Stimulated activated CD4-positive, alpha-beta T cell treated with anti-CD3 and anti-CD28 coated beads, TNF-alpha, amount 100 ng/mL, for 48 hours (primary cell): ENCODE measurements at regions not wholly inside any gene's neighbourhood (a gene's known extent, or its start where the extent isn't known, plus 50 kb on each side); places are given as distances from the start of the nearest gene placed in this dataset.
"Not testable (repeated sequence)": the region's sequence is repeated elsewhere in the genome, so short reads cannot be mapped to it uniquely, and the experiment has no call there.

ENCODE experiments used
- DNase-seq, 3 donors: peaks; one replicate each; pipeline ENCODE4 v3.0.0-alpha.2; 2020; ENCODE audit warnings: low read depth in 3 of 3

DNA sequence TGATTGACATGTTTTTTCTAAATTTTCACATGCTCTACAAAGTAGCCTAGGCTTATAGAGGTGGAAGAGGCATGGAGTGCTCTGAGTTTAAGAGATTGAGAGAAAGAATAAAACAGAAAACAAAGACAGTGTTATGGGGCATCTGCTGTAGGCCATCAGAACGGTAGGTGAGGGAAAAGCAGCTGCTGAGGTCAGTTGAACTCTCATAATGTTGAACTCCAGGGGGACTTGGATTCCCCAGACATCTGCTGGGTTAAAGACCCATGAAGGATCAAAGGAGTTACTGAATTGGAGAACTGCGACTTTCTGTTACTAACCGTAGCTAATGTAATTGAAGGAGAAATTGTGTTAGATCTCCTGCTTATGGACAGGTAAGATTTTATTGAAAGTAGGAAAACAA is 333.9 kb downstream of the TFAP2B start:
- DNase-seq = no peak

DNA sequence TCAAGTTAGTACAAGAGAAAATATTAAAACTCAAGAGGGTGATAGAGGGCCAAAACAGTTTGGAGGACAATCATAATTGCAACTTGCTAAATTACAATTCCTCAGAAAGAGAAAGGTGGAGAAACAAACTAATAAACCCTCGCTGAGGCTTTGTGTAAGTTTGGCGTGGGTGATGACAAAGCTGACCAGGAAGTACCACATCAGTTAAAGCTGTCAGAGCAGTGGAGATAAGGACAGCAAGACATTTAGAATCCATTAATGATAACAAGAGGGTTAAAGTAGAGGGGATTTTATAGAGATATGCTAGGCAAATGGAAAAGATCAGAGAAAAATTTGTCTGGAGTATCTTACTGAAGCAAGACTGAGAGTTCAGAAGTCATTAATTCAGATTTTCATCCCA is 334.4 kb downstream of the TFAP2B start:
- no peak for DNase-seq

DNA sequence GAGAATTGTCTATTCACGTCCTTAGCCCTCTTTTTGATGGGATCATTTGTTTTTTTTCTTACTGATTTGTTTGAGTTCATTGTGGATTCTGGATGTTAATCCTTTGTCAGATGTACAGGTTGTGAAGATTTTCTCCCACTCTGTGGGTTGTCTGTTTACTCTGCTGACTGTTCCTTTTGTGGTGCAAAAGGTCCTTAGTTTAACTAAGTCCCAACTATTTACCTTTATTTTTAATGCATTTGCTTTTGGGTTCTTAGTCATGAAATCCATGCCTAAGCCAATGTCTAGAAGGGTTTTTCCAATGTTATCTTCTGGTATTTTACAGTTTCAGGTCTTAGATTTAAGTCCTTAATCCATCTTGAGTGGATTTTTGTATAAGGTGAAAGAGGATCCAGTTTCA is 336.3 kb downstream of the TFAP2B start:
- DNase-seq = not testable (repeated sequence)

DNA sequence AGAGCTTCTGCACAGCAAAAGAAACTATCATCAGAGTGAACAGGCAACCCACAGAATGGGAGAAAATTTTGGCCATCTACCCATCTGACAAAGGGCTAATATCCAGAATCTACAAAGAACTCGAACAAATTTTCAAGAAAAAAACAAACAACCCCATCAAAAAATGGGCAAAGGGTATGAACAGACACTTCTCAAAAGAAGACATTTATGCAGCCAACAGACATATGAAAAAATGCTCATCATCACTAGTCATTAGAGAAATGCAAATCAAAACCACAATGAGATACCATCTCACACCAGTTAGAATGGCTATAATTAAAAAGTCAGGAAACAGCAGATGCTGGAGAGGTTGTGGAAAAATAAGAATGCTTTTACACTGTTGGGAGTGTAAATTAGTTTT is 340.6 kb downstream of the TFAP2B start:
- not testable (repeated sequence) for DNase-seq

DNA sequence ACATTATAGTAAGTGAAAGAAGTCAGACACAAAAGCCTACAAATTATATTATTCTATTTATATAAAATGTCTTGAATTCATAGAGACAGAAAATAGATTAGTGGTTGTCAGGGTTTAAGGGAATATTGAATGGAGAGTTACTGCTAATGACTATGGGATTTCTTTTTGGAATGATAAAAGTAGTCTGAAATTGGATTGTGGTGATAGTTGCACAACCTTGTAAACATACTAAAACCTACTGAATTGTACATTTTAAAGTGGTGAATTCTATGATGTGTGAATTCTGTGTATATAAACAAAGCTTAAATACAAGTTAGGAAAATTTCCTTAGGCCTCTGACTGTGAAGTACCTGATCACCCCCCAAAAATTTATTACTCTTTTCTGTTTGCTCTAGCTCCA is 343.1 kb downstream of the TFAP2B start:
- no peak for DNase-seq

DNA sequence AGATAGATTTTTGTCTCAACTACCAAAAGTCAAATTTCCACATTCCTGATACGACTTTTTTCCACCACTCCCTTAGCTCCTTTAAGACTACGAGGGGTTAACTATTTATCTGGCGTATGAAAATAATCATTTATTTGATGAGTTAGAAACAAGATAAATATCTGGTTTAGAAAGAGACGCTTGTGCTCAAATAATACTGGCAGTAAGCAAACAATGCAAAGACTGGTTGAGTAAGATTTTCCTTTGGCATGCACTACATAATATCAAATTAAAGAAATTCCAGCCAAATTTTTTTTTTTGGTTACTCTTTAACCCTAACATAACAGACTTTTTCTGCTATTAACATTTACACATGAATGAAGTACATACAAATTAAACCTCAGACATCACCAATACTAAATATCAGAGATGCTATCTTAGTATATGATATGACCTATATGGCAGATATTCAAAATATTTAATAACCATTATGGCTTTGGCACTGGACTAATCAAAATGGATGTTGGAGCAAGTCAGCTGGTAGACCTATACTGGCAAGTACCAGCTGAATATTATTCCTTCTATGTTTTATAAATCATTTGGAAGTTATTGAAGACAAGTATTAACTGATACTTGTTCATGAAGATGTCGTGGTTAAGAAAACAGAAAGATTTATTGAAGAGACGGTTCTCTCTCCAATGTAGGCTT is 345.3 kb downstream of the TFAP2B start:
- DNase-seq = no peak

DNA sequence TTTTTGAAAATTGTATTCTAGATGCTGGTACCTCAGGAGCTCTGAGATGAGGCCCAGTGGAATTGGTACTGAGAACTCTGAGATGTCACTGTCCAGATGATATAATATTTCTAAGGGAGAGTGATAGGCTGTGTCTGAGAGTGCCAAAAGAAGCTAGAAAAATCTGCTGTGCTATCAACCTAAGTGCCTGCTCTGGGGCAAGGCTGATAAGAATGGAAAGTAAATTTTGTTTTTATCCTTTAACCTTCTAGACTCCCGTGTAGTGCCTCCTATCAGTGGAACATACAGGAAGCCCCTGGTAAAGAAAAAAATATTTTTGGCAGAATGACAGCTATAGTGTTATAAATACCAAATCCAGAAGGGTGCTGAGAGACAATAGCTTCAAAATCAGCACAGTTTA is 348.2 kb downstream of the TFAP2B start:
- no peak for DNase-seq

DNA sequence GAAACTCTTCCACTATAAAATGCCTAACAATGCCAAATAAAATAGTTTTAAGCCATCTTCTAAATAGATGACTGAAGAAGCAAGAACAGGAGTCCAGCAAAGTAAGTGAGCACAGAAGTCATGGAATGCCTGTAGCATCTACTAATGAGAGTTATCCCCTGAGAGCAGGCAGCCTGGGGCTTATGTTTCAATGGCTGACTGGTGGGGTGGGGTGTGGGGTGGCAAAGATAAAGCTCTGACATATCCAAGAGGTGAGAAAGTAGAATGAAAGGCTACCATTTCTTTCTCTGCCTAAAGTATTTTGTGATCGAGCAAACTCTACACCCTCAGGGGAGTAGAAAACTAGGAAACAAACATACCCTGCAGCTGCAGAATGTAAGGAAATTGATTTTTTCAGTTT is 348.8 kb downstream of the TFAP2B start:
- no peak for DNase-seq

DNA sequence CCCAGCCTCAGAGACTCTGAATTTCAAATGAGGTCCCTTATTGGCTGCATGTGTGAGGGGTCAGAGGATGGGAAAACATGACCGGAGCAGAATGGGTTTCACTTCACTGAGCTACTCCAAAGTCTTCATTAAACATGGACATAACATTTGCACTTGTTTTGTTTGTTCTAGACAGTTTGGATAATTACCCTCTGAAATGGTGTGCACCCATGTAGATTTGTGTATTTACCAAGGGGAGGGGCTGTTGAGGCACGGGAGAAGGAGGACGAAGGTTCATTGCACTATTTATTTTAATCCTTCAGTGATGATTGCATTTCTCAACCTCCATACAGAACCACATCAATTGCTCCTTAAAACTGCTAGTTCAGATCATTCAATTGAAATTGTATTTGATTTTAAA is 364.2 kb downstream of the TFAP2B start:
- DNase-seq = no peak

DNA sequence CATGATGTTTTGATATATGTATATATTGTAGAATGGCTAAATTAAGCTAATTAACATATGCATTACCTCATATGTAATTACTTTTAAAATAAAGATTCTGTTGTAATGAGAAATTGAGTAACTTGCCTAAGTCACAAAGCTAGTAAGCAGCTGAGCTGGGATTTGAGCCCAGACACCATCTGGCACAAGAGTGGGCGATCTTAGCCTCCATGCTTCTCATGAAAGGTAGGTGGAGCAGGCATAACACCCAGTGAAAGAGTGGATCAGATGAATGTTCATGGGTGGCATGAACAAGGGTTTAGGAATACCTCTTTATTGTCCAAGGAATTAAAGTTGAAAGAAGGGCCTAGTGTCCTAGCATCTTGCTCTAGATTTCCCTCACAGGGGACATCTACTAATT is 365.4 kb downstream of the TFAP2B start:
- no peak for DNase-seq

DNA sequence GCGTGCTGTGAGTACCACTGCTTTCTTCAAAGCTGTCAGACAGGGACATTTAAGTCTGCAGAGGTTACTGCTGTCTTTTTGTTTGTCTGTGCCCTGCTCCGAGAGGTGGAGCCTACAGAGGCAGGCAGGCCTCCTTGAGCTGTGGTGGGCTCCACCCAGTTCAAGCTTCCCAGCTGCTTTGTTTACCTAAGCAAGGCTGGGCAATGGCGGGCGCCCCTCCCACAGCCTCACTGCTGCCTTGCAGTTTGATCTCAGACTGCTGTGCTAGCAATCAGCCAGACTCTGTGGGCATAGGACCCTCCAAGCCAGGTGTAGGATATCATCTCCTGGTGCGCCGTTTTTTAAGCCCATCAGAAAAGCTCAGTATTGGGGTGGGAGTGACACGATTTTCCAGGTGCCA is 374.5 kb downstream of the TFAP2B start:
- not testable (repeated sequence) for DNase-seq

DNA sequence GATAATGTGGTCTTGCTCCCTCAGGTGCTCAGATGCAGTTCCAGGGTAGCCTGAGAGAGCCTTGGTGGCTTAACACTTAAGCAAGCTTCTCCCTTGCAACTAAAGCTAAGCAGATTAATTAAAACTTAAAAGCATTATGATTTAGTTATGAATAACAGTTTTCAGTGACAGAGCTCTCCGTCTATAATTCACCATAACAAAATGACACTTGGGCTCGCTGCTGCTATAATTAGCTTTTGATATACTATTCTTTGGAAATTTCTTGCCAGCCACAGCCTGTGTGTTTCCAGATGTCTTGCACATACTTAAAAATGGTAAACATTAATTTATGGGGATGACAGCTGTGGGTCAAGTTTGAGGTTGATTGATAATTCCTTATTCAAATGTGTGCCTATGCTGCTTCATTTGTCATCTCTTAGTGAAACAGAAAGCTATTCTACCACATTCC is 380.5 kb downstream of the TFAP2B start:
- no peak for DNase-seq

DNA sequence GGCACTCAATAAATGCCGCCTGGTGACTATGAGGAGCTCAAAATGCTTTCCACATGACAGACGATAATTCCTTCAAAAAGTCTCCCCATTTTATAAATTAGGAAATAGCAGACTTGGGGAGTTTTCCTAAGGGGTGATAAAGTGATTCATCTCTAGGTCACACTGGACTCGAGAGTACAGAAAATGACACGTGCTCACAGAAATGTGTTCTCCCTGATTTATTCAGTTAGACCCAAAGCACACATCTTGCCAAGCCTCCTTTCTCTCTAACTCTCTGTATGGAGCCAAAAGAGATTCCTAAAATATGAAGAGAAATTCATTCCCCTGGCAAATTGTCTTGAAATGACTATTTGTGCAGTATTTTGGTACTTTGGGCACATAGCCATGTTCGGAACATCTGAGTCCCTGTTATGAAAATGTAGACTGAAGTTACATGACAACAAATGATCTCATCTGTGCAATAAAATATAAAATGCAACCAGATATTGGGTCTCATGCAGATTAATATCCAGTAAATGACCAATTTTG is 381.1 kb downstream of the TFAP2B start:
- DNase-seq = no peak

DNA sequence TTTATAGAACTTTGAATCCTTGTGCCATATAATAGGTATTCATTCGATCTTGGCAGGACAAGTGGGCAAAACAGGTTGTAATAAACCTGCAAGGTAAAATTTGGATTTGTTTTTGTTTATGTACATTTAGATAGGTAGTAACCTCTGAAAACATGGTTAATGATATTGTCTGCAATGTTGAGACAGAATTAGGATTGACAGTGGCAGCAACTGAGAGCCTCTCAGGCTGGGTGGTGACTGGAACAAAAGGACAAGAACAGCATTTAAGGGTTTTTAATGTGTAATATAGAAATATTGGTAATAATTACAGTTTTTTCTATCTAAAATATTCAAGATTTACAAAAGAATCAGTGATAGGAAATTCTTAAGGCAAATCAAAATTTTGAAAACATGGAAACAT is 382.0 kb downstream of the TFAP2B start:
- no peak for DNase-seq

DNA sequence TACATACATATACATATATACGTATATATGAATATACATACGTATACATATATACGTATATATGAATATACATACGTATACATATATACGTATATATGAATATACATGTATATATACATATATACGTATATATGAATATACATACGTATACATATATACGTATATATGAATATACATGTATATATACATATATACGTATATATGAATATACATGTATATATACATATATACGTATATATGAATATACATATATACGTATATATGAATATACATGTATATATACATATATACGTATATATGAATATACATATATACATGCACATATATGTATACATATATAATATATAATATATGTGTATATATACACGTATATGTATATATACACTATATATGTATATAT is 384.0 kb downstream of the TFAP2B start:
- not testable (repeated sequence) for DNase-seq

DNA sequence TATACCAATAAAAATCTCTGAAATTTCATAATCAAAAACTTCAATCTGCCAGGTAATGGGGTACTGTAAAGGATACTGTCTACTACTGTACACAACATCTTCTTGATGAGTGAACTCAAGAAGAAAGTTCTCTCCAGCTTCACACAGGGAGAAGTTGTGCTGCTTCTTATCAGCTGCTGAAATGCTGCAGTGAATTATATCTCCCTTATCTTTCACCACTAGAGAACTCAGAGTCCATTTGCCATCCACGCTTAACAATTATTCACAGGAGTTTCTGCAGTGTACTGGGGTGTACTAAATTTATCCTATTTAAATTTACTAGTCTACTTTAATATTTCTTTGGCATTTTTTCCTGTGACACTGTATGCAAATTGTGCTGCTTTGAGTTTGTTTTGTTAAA is 384.8 kb downstream of the TFAP2B start:
- no peak for DNase-seq

DNA sequence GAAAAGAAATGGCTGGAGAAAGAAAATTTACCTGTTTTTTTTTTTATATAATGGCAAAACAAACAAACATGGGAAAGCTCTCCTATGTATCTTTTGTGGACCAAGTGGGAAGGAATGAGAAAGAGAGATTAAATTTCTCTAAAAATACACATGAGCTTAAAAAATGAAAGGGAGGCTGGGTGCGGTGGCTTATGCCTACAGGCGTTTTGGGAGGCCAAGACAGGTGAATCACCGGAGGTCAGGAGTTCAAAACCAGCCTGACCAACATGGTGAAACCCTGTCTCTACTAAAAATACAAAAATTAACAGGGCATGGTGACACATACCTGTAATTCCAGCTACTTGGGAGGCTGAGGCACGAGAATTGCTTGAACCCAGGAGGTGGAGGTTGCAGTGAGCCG is 388.0 kb downstream of the TFAP2B start:
- DNase-seq = not testable (repeated sequence)

DNA sequence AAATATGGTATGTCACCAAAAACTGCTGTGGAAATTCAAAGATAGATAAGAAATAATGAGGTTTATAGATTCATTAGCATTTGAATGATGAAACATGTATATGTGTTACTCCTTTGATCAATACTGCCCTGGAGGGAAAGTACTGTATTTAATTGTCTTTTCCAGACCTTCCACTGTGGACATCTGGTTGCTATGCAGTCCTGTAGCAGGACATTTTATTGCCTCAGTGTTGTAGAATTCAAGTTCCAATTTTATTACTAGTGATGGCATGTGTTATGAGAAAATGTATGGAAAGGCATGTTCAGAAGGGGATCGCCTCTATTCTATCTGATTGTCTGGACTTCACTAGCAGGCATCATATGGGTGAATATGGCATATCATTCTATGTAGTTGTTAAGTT is 391.0 kb downstream of the TFAP2B start:
- no peak for DNase-seq

DNA sequence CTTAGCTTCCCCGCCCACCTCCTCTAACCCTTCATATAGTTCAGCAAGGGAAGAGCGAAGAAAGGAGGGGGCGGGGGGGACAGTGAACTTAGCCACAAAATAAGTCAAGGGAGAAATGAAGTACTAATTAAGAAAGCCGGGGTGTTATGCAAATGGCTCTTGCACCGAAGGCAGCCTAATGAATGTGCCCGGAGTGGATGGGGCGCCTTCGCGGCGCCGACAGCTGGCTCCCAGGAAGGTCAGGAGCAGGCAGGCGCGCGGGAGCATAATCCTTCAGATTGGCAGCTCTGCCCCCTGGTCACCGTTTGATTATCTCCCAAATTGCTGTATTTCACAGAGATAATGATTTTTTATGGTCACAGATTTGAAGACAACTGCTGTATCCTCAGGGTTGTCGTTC is 395.1 kb downstream of the TFAP2B start:
- no peak for DNase-seq

DNA sequence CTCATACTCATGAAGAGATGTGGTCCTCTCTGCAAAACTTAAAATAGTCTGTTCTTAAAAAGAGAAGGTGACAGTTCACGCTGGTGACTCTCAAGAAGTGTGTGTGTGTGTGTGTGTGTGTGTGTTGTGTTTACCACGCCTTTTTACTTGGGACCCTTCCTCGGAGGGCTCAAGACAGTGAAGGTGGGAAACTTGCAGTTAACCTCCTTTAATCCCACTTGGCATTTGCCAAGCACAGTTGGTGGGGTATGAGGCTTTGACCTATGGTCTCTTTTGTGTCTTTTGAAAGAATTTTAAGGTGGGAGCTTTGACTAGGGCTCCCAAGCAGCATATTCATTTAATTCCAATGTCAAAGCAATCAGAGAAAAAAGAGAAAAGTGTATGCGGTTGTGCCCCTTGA is 395.8 kb downstream of the TFAP2B start:
- DNase-seq = no peak

DNA sequence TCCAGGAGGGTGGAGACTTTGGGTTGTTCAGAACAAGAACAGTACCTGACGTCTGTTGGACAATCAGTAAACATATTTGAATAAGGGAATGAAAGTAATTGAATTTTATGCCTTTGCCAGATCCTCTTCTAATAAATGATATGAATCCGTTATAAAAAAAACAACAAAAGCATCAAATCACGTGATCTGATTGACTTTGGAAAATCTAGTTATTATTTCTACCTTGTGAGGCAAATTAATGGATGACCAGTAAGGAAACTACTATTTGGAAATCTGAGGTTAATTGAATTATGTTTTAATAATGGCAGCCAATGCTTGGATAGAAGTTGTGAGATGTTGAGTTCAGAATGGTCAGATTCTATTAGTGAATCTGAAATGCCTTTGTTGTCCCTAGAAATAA is 399.5 kb downstream of the TFAP2B start:
- DNase-seq = no peak

DNA sequence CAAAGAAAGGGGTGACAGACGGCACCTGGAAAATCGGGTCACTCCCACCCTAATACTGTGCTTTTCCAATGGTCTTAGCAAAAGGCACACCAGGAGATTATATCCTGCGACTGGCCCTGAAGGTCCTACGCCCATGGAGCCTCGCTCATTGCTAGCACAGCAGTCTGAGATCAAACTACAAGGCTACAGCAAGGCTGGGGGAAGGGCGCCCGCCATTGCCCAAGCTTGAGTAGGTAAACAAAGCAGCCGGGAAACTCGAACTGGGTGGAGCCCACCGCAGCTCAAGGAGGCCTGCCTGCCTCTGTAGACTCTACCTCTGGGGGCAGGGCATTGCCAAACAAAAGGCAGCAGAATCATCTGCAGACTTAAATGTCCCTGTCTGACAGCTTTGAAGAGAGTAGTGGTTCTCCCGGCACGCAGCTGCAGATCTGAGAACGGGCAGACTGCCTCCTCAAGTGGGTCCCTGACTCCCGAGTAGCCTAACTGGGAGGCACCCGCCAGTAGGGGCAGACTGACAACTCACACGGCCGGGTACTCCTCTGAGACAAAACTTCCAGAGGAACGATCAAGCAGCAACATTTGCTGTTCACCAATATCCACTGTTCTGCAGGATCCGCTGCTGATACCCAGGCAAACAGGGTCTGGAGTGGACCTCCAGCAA is 406.0 kb downstream of the TFAP2B start:
- not testable (repeated sequence) for DNase-seq

DNA sequence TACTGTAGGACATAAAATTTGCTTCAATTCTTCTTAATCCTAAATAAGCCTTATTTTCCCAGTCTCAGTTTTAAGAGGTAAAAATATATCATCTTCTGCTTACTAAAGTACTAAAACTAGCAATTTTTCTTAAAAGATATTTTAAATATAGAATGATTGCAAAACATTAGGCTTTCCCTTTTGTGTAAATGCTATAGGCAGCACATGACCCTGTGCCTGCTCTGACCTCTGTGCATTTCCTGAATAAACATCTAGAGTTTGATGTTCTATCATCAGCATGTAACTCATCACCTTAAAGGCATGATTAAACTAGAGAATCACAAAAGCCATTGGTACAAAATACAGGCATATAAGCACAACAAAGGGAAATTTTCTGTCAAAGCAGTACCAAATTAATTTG is 422.7 kb downstream of the TFAP2B start:
- no peak for DNase-seq

DNA sequence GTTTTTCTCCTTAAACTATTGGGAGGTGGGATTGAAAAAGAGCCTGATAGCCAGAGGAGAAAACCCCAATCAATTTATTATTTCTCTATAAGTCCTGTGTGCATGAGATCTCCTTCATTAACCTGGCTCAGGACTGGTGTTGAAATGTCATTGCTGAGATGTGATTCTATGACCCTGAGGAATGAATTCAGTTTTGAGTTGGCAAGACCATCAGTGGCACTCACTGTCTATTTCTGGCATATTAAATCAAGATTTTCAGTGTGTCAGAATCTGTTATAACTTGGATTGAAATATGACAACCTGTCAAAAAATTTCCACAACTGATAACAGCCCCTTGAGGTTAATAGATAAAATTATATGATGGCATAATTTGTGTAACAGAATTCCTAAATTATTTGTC is 431.1 kb downstream of the TFAP2B start:
- DNase-seq = no peak
